ENCODE measurements at regions not wholly inside any gene's neighbourhood (a gene's known extent, or its start where the extent isn't known, plus 50 kb on each side); places are given as distances from the start of the nearest gene placed in this dataset.
"Not testable (repeated sequence)": the region's sequence is repeated elsewhere in the genome, so short reads cannot be mapped to it uniquely, and the experiment has no call there.

DNA sequence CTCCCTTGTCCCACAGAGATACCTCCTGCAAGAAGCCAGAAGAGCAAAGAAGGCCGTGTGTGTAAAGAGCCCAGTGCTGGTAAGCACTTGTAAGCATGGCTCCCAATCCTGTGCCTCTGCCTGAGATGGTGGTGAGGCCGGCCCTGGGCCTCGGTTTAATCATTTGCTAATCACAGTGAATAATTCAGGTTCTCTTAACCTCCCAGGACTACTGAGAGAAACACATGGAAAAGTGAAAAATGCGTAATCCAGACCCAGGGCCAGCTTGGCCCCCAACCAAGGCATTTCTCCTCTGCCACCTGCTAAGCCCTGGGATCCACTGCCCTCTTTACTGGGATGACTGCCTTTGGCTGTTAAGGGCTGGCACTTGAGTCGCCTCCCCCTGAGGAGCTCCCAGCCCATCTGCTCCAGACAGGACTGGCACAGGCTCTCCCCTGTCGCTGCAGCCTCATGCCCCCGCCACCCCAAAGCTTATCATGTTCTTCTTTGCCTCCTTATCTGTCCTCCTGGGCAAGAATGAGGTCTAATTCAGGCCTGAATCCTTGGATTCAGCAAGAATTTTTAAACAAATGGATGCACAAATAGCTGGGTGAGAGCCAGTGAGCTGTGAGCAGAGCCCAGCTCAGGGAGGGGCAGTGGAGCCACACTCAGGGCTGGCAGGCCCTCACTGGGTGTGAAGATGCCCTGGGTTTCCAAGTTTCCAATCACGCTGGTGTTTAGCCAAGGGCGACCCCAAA lies 193.9 kb upstream of the HS6ST1 start:
- no peak for TF ChIP-seq POLR2A (IDR thresholded peaks at IDR 0.05)
- Histone ChIP-seq H3K27me3 (no peaks in the 10 kb centered on the region), H3K36me3 (replicated peaks in 1 of 2; ENCODE audit: insufficient read depth in 1 of 2, low read depth in 2 of 2) (no peaks in the 10 kb centered on the region), H3K27ac (peak overlapping the region in 2 of 4 donors; percentile 3 to 35), H3K4me3 (no peak overlapping the region), H3K9me3 (no peaks in the 10 kb centered on the region), H3K4me1 (peaks cover 9% of the 10 kb centered on the region)
- intact Hi-C loops (cut with DNase I), result no loop called here
- ATAC-seq, result peak; percentile 30
- 73 to 74% methylated on average over 8 to 9 of the region's 9 CpGs for WGBS, 2 donors
- DNase-seq, result no peak

GRCh38 chr2:128513116-128513960 lies 194.7 kb upstream of the HS6ST1 start:
- WGBS, 2 donors, result 86 to 87% methylated on average over 12 of the region's 12 CpGs
- H3K36me3 ChIP-seq (replicated peaks in 1 of 2; ENCODE audit: insufficient read depth in 1 of 2, low read depth in 2 of 2), result no peaks in the 10 kb centered on the region
- TF ChIP-seq POLR2A (IDR thresholded peaks at IDR 0.05), result no peak
- TF ChIP-seq, protein P1, sequence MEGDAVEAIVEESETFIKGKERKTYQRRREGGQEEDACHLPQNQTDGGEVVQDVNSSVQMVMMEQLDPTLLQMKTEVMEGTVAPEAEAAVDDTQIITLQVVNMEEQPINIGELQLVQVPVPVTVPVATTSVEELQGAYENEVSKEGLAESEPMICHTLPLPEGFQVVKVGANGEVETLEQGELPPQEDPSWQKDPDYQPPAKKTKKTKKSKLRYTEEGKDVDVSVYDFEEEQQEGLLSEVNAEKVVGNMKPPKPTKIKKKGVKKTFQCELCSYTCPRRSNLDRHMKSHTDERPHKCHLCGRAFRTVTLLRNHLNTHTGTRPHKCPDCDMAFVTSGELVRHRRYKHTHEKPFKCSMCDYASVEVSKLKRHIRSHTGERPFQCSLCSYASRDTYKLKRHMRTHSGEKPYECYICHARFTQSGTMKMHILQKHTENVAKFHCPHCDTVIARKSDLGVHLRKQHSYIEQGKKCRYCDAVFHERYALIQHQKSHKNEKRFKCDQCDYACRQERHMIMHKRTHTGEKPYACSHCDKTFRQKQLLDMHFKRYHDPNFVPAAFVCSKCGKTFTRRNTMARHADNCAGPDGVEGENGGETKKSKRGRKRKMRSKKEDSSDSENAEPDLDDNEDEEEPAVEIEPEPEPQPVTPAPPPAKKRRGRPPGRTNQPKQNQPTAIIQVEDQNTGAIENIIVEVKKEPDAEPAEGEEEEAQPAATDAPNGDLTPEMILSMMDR (IDR thresholded peaks at IDR 0.05), result no peak
- ATAC-seq, result no peak
- no peak overlapping the region for H3K27ac ChIP-seq
- no peak overlapping the region for H3K4me3 ChIP-seq
- peaks cover 9% of the 10 kb centered on the region for H3K4me1 ChIP-seq
- no peaks in the 10 kb centered on the region for H3K27me3 ChIP-seq
- no peaks in the 10 kb centered on the region for H3K9me3 ChIP-seq
- DNase-seq, result no peak
- intact Hi-C loops (cut with DNase I), result no loop called here

DNA sequence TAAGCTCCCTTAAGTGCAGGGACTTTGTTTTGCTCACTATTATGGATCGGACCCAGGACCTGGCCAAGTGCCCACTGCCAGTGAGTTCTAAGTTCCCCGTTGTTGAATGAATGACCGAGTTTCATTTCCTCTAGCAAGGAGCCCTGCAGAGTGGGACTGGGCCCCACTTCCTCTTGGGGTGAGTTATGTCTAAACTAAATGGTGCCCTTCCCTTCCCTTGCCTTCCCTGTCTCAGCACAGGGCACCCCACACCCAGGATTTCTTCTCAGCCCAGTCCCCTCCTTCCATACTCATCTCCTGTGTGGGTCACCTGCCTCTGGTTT lies 195.3 kb upstream of the HS6ST1 start:
- intact Hi-C loops (cut with DNase I), result no loop called here
- Histone ChIP-seq H3K27me3 (no peaks in the 10 kb centered on the region), H3K4me1 (peaks cover 9% of the 10 kb centered on the region), H3K9me3 (no peaks in the 10 kb centered on the region), H3K36me3 (replicated peaks in 1 of 2; ENCODE audit: insufficient read depth in 1 of 2, low read depth in 2 of 2) (no peaks in the 10 kb centered on the region), H3K4me3 (no peak overlapping the region), H3K27ac (no peak overlapping the region)
- ATAC-seq, result peak; percentile 24
- peak in 1 of 4 donors; percentile 38 for DNase-seq
- WGBS, 2 donors, result 71 to 76% methylated on average over 3 of the region's 3 CpGs
- no peak for TF ChIP-seq POLR2A (IDR thresholded peaks at IDR 0.05)
- TF ChIP-seq, protein P1 (IDR thresholded peaks at IDR 0.05), result no peak

DNA sequence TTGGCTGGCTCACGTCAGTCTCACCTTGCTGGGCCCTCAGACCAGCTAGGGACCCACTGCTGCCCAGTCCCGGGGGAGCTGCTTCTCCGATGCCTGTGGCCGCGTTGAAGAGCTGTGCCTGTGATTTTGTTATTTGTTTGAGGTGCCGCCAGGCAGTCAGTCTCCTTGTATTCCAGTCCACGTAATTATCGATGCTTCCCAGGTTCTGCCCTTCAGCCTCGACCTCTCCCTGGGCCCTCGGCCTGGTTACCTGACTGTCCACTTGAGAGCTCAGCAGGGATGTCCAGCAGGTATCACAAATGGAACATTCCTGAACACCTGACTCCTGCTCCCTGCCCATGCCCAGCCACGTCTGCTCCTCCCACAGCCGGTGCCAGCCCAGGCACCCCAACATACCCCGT lies 195.9 kb upstream of the HS6ST1 start:
- intact Hi-C loops (cut with DNase I), result no loop called here
- H3K27ac ChIP-seq, result no peak overlapping the region
- no peak overlapping the region for H3K4me3 ChIP-seq
- peaks cover 9% of the 10 kb centered on the region for H3K4me1 ChIP-seq
- H3K36me3 ChIP-seq (replicated peaks in 1 of 2; ENCODE audit: insufficient read depth in 1 of 2, low read depth in 2 of 2), result no peaks in the 10 kb centered on the region
- H3K27me3 ChIP-seq, result no peaks in the 10 kb centered on the region
- DNase-seq (no peak), ATAC-seq (no peak)
- TF ChIP-seq POLR2A (IDR thresholded peaks at IDR 0.05), result no peak
- TF ChIP-seq, protein P1 (IDR thresholded peaks at IDR 0.05), result no peak
- WGBS, 2 donors, result 92 to 94% methylated on average over 9 to 13 of the region's 13 CpGs
- no peaks in the 10 kb centered on the region for H3K9me3 ChIP-seq

DNA sequence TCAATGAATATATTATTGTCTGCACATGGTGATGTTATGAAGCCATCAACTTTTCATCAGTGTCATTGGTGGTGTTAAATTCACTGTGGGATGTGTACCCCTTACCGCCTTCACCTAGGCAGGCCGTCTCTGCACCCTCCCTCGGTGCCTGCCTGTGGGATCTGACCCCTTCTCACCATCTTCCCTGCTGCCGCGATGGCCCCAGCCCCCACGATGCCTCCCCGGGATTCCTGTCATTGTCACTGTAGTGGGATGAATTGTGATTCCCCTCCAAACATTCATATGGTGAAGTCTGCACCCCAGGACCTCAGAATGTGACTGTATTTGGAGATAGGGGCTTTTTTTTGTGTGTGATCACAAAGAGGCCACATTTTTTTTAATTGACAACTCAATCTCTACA lies 198.3 kb upstream of the HS6ST1 start:
- intact Hi-C loops (cut with DNase I), result no loop called here
- TF ChIP-seq, protein P1 (IDR thresholded peaks at IDR 0.05), result no peak
- TF ChIP-seq POLR2A (IDR thresholded peaks at IDR 0.05), result no peak
- Histone ChIP-seq H3K36me3 (replicated peaks in 1 of 2; ENCODE audit: insufficient read depth in 1 of 2, low read depth in 2 of 2) (no peaks in the 10 kb centered on the region), H3K27ac (no peak overlapping the region), H3K27me3 (no peaks in the 10 kb centered on the region), H3K9me3 (no peaks in the 10 kb centered on the region), H3K4me3 (no peak overlapping the region), H3K4me1 (peaks cover 9% of the 10 kb centered on the region)
- WGBS, 2 donors, result 72 to 91% methylated on average over 7 of the region's 7 CpGs
- DNase-seq, result no peak
- no peak for ATAC-seq

- DNase-seq; ATAC-seq; intact Hi-C loops (cut with DNase I); H3K4me3 ChIP-seq; H3K27ac ChIP-seq; H3K9me3 ChIP-seq; H3K36me3 ChIP-seq (replicated peaks in 1 of 2; ENCODE audit: insufficient read depth in 1 of 2, low read depth in 2 of 2); H3K4me1 ChIP-seq; H3K27me3 ChIP-seq: not testable (repeated sequence)
- WGBS, 2 donors, result 90 to 95% methylated on average over 16 of the region's 16 CpGs
These were observed 200.4 kb upstream of the HS6ST1 start for GRCh38 chr2:128519028-128519427.
